ENCODE measurements at regions not wholly inside any gene's neighbourhood (a gene's known extent, or its start where the extent isn't known, plus 50 kb on each side); places are given as distances from the start of the nearest gene placed in this dataset.

DNA sequence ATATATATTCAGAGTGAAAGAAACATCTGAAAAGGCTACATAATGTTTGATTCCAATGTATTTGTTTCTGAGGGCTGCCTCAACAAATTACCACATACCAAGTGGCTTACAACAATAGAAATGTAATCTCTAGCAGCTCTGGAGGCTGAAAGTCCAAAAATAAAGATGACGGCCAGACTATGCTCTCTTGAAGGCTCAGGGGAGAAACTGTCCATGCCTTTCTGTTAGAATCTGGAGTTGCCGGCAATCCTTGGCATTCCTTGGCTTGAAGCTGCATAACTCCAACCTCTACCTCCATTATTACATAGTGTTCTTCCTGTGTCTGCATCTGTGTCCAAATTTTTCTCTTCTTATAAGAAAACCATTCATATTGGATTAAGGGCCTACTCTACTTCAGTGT is 68.1 kb upstream of the PLEKHG7 start:
- TF ChIP-seq, protein P1, sequence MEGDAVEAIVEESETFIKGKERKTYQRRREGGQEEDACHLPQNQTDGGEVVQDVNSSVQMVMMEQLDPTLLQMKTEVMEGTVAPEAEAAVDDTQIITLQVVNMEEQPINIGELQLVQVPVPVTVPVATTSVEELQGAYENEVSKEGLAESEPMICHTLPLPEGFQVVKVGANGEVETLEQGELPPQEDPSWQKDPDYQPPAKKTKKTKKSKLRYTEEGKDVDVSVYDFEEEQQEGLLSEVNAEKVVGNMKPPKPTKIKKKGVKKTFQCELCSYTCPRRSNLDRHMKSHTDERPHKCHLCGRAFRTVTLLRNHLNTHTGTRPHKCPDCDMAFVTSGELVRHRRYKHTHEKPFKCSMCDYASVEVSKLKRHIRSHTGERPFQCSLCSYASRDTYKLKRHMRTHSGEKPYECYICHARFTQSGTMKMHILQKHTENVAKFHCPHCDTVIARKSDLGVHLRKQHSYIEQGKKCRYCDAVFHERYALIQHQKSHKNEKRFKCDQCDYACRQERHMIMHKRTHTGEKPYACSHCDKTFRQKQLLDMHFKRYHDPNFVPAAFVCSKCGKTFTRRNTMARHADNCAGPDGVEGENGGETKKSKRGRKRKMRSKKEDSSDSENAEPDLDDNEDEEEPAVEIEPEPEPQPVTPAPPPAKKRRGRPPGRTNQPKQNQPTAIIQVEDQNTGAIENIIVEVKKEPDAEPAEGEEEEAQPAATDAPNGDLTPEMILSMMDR (conservative IDR thresholded peaks at IDR 0.05; ENCODE audit: low read depth, low read length), result no peak
- TF ChIP-seq EZH2 (IDR thresholded peaks at IDR 0.05; ENCODE audit: borderline replicate concordance, low read depth, low read length, poor library complexity, severe bottlenecking), result no peak

All from A673 (cell line).